GM21390 (cell line): ENCODE measurements at regions not wholly inside any gene's neighbourhood (a gene's known extent, or its start where the extent isn't known, plus 50 kb on each side); places are given as distances from the start of the nearest gene placed in this dataset.
"Not testable (repeated sequence)": the region's sequence is repeated elsewhere in the genome, so short reads cannot be mapped to it uniquely, and the experiment has no call there.

Source experiments
- ATAC-seq: cut with Tn5 transposase; IDR thresholded peaks from one replicate; pipeline ENCODE4 v1.9.1; 2021; ENCODE audit not compliant: unreplicated experiment

DNA sequence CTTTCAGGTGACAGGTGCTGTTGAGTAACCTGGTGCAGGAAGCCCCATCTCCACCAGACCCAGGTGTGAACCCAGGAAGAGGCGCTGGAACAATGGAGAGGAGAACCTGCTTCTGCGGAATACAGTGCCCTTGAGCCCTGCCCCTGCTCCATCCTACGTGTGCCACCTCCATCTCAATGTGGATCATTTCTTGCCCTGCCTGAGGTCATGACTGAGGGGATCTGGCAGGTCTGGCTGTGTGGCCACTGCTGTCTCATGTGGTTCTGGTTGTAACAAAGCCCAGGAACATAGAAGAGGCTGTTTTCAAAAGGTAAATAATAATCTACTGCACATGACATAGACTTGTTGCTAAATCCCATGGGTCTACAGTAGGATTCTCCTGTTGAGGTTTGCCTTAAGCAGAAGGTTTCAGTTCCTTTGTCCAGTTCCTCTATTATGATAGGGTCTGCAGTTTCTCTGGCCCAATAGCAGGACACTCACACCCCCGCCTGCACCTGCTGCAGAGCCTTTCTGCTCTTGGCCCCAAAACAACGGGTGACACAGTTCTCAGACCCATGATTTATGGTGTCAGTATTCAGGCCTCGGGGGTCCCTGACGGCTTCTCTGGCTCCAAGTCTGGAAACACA, 113.5 kb upstream of the IGLL5 start:
- ATAC-seq, result no peak

DNA sequence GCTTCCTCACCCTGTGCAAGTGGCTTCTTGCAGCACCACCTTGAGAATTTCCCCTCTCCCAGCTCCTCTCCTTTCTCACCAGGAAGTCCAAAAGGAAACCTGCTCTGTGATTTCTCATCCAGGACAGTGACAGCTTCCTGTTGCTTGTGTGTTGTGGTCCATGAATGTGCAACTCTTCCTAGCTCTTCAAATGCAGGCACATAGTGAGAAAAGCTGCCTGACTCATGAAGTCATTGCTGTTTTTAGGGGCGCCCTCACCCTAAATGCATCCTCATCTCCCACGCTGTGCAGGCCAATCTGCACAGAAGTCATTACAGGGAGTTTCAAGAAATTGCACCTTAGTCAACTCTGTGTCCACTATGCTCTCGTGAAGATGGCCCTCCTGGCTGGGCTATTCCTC, 112.9 kb upstream of the IGLL5 start:
- ATAC-seq, result not testable (repeated sequence)

DNA sequence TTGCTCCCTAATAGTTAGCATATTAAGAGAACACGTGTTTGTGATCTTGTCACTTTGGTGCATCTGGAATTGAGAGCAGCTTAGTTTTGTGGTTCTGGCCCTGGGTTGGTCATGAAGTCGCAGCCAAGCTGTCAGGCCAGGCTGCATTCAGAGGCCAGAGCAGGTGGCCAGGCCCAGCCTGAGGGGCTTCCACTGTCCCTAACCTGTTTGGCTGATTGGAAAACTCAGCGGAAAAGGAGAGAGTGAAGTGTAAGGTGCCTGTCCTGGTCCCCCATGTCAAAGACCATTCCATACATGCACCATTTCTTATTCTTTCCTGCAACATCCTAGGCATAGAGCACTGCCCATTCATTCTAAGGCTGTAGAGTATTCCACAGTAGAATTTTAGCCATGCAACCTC, 111.5 kb upstream of the IGLL5 start:
- ATAC-seq, result no peak

DNA sequence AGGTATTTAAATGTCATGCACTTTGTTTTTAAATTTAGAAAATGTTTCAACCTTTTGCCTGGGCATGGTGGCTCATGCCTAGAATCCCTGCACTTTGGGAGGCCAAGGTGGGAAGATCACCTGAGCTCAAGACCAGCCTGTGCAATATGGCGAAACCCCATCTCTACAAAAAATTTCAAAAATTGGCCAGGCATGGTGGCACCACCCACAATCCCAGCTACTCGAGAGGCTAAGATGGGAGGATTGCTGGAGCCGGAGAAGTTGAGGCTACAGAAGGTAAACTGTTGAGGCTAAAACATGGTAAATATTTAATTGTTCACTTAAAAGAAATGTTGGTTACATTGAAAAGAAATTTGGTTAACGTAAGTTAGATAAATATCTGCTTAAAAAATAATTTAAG, 108.4 kb upstream of the IGLL5 start:
- no peak for ATAC-seq

DNA sequence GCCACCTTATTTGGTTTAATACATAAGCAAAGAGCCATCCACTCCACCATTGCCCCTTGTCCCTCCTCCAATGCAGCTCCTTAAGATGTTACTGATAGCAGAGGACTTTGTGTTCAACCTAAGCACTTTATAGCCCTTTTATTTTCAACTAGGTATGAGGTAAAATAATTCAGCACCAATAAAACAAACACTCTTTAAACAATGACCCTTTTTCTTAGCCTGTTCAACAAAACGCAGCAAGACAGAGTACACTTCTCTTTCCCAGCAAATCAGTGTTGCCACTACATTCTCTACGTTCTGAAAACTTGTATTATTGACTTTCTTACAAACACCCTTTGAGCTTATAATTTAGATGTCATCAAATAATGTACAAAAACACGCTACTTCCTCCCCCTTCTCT, 104.0 kb upstream of the IGLL5 start:
- ATAC-seq, result no peak

DNA sequence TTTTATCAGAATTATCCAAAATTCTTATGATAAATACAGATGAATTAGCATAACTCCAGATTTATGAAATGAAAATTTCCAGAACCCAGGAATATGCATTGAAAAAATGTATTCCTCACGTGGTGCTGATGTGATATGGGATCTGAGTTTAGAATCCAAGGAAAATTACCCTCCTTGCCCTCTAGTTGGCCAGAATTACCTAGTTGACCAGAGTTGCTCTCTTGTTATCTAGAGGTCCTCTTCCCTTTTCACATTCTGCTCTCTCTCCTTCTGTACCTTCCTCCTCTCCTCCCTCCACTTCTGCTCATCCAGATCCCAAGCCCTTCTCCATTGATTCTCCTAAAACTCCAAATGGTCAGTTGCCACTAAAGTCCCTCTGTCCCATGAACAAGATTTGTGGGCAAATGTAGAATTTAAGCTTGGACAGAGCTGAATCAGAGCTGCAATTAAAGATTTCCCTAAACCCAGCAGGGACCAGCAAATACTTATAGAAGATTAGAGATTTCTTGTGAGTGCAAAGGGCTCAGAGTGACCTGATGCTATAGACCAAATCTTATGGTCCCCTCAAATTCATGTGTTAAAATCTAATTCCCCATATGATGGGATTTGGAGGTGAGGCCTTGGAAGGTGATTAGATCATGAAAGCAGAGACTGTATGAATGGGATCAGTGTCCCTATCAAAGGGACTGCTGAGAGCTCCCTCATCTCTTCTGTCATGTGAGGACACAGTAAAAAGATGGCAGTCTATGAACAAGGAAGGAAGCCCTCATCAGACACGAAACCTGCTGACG, 103.2 kb upstream of the IGLL5 start:
- ATAC-seq, result no peak

DNA sequence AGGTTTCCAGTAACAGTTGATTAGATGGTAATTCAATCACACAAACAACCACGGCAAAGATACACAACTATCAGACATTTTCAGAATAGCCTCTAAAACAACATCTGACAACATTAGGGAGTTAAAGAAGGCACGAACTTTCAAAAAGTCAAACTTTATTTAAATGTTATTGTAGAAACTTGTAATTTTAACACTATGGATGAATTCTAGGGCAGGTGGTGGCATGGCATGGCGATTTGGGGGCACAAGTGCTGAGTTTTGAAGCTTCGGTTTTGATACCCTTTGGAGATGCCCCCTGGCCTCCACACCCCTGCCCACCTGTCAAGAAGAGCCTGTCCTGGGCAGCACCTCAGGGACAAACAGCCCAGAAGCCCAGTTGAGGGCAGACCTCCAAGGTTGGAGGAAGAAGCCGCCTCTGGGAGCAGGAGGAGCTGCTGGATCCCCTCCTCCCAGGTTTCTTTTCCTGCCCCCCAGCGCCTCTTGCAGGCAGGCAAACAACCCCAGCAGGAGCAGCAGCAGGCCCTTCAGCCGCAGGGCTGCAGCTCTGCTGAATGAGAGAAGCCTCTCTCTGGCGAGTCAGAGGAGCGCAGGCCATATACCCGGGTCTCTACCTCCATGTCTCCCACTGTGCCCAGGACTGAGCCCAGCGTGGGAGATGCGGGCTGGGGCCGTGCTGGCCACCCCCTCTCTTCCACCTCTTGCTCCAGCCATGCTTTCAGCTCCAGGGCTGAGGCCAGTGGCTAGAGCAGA, 102.1 kb upstream of the IGLL5 start:
- ATAC-seq, result no peak

DNA sequence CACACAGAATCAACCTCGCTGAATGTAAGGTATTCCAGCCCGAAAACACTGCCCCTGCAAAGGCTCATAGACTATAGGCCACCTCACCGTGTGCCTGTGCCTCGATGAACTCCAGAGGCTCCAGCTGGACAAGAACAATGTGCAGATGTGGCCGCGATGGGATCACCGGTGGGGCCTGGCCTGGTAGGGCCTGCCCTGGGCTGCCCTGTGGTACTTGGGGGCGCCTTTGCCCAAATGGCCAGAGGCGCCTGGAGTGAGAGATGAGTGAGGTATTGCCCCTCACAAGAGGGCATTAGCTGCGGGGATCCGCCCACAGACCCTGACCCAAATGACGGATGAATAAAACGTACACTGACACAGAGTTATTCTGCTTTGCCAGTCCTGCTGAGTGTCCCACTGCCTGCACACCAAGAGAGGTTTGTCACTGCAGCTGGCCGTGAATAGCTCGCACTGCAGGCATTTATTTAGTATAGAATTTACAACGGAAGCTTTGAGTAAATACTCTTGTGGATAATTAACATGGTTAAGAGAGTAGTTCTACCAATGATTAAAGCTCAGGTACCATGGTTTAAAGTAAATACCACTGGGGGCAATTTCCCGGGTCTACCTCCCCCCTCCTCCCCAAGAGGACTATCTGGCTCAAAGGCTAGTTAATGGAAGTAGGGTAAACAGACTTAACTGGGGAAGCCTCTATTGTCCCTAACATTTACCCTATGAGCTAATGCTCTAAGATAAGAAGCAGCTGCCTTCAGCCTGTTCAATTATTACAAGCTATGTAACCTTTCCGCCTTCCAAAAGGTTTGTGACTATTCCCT, 101.1 kb upstream of the IGLL5 start:
- no peak for ATAC-seq

DNA sequence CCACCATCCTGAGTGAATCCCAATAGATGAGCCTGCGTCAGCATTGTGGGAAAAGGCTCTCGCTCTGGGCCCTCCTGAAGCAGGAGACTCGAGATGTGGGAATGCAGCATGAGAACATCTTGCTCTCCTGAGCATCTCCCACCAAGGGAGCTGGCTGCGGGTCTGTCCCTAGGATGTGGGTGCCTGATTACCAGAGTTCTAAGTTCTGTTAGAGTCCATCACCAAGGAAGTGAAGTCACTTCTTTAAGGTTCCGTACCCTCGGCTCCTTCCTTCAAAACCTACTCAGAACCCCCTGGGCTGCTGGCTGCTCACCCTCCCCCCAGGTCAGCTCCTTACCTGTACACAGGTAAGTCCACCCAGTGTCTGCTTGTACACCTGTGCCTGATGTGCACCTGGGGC, 100.5 kb upstream of the IGLL5 start:
- ATAC-seq, result no peak

DNA sequence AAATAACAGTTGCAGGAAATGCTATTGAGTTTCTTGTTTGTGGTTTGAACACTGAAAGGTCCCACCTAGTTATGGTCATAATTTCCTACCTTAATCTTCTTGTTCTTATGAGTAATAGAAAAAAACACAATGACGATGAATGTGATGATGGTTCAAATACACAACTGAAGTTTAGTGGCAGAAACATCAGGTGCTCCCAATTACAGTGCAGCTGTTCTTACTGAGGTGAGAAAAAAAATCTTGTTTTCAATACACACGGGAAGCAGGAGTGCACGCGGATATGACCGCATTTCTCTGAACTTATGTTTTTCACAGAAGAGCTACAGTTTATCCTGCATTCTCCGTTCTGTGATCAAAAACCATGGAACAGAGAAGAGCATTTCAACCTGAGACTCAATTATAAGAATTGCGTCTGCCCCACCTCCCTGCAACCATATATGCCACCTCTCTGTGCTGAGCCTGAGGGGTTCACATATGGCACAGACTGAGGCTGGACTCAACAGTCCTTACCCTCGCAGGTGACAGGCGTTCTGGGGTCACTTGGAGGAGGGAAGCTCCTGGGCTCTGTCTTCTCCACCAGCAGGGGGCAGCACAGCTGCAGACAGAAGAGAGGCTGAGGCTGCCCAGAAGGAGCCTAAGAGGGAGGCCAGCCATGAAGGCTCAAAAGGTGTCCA, 99.7 kb upstream of the IGLL5 start:
- no peak for ATAC-seq

DNA sequence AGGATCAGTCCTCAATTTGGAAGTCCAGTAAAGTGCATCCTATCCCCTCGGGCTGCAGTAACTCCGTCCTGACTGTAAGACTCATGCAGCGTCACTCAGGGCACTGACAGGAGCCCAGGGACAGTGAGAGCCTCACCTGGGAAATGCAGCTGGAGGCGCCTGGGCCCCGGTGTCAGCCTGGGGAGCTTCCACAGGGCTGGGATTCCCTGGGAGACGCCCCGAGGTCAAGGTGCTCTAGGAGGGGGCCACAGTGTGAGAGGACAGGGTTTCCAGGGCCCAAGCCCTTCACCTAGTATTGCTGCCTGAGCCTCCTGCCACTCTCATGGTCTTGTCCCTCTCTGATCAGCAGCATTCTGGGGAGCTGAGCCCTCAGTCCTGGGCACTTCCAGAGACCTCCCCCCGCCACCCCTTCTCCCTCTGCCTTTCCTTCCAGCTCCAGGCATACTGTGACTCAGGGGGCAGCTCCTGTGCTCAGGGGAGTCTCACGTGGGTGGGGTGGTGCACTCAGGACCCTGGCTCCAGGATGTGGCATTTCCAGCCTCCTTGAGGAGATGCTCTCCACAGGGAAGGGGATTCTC, 99.1 kb upstream of the IGLL5 start:
- no peak for ATAC-seq

DNA sequence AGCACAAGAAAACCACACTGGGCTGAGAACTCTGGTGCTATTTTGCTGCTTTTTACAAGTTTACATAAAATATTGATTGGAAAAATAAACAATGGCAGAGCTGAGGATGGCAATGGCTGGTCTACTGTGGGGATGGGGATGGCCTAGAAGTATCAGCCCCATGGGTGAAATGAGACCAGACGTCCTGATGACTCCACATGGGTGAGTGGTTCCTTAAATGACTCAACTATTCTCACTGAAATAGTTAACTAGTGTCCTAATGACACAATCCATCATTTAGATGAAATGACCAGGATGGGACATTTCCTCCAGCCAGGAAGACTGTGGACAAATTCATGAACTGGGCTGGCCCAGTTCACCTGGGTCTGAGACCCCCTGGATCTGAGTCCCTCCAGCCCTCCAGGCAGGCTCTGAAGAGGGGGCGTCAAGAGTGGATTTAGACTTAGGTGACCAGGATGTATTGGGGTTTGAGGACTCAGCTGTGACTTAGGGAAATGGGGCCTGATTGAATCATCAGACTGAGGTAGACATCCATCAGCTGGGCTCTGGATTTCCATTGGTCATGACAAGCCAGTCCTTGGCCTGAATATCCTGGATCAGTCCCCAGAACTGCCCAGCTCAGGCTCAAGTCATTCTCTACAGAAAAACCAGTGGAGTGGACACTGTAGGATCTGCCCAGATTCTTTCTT, 98.2 kb upstream of the IGLL5 start:
- no peak for ATAC-seq

DNA sequence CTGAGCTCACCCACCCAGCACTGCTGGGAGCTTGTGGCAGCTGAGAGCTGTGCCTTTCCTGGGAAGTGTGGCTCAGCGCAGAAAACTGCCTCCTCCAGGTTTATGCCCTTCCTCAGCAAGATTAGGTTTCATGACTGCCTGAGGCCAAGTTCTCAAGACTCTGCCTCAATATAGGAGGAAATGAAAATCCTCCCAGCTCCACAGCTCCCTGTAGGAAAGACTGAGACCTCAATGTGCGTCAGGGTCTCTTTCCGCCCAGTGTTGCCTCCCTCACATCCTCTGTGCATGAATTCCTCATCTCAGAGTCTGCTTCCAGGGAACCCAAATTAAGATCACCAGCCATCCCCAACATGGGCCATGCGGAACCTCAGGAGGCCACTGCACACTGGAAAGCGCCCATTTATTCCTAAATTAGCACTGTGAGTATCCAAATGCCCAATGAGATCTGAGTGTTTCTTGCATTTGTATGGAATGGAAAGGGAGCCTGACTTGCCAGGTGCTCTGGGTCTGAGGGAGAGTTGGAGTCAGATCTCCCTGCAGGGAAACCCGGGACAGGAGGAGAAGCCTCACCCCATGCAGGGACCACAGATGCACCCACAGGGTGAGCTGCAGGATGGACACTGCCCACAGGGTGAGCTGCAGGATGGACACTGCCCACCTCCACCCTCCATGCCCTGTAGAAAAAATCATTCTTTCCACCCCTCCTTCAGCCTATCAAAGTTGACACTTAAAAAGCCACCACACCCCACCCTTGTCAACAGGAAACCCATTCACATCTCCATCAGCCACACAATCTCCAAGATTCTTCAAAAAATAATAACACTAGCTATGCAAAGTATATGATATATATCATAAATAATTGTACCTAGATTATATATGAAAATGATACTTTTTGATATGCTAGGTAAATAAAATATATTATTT, 97.4 kb upstream of the IGLL5 start:
- no peak for ATAC-seq

DNA sequence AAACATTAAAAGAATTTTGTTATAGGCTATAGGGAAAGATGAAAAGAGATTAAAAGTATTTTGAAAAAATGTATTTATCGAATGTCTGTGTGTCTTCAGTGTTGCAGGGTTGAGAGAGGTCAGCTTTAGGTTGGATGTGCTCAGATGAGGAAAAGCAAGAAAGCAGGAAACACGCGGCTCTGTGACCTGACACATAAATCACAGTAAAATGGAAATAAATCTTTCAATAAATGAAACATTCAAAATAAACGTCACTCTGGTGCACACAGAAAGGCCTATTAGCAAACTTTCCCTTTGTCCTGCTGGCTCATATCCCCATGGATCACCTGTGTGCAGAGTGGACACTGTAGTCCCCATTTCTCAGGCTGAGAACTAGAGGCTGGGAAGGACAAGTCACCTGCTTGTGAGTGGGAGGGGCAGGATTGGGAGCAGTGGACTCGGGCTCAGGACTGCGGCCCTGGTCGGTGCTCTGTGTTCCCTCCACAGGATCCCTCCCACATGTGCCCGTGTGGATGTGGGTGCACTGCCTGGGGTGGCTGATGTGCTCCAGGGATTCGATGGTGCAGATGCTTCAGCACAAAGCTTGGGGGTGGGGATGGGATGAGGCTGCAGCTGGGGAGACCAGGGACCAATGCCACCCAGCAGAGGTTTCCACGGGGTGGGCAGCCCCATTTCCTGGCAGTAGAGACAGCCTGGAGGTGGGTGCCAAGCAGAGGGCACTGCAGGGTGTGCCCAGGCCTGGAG, 96.0 kb upstream of the IGLL5 start:
- ATAC-seq, result no peak

DNA sequence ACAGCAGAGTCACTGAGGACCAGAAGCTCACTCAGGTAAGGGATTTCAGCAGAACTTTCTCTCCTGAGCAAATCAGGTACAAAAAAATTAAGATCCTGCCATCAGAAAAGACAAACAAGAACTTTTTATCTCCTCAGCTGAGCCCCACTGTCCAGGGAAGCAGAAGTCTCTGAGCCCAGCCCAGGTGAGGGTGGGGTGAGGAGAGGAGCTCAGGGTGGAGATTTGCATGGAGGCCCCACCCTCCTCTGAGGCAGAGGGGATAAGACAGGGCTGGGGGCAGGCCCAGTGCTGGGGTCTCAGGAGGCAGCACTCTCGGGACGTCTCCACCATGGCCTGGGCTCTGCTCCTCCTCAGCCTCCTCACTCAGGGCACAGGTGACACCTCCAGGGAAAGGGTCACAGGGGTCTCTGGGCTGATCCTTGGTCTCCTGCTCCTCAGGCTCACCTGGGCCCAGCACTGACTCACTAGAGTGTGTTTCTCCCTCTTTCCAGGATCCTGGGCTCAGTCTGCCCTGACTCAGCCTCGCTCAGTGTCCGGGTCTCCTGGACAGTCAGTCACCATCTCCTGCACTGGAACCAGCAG, 95.3 kb upstream of the IGLL5 start:
- not testable (repeated sequence) for ATAC-seq

DNA sequence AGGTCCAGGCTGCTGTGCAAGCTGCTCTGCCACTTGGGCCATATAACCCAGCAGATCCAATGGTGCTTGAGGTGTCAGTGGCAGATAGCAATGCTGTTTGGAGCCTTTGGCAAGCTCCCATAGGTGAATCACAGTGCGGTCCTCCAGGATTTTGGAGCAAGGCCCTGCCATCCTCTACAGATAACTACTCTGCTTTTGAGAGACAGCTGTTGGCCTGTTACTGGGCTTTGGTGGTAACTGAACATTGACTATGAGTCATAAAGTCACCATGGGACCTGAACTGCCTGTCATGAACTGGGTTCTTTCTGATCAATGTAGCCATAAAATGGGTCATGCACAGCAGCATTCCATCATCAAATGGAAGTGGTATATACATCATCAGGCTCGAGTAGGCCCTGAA, 92.0 kb upstream of the IGLL5 start:
- ATAC-seq, result not testable (repeated sequence)

DNA sequence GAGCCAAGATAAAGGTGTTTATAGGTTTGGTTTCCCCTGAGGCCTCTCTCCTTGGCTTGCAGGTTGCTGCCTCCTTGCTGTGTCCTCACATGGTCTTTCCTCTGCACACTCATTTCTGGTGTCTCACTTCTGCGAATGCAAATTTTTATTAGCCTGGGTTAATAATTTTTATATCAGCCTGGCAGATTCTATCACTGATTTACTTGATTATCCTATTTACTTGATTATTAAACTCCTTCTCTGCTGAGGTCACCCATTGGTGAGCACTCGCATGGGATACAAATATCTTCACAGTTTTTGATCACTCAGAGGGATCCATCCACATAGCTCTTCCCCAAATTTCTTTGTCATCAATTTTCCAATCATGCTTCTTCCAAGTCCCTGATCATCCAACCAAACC, 90.9 kb upstream of the IGLL5 start:
- ATAC-seq, result no peak

DNA sequence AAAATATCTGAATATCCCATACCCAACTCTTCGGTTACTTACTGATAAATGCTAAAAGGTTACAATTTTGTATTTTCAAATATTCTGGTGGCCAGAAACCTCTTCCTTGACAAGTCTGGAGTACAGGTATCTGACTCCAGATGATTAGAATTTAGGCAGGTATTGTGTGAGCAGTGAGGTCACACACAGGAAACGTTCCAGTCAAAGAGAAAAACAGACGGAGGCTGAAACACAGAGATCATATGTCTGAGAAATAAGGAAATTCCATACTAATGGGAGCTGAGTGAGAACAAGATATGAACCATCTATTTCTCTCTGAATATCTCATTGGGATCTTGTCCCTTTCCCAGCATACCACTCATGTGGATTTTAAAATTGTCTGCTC, 89.4 kb upstream of the IGLL5 start:
- no peak for ATAC-seq
